H1 (cell line): ENCODE measurements at regions not wholly inside any gene's neighbourhood (a gene's known extent, or its start where the extent isn't known, plus 50 kb on each side); places are given as distances from the start of the nearest gene placed in this dataset.

Source experiments
- BACH1 ChIP-seq: IDR thresholded peaks from 2 replicates; pipeline ENCODE4 v1.6.1; 2012; ENCODE audit warnings: low read length, improper control_type of control experiment
- CTCF ChIP-seq, 3 experiments: IDR thresholded peaks; 1 replicate in 2 of 3; 2 replicates in 1 of 3; pipeline versions ENCODE4 v1.5.1 to v1.6.1; 2011; ENCODE audit warnings: low read length in 3 of 3, mild to moderate bottlenecking in 3 of 3, inconsistent platforms in 2 of 3, low read depth in 1 of 3, moderate library complexity in 1 of 3; ENCODE audit not compliant: insufficient read depth in 1 of 3; ENCODE audit errors: control extremely low read depth in 1 of 3
- POLR2A ChIP-seq, 2 experiments: IDR thresholded peaks; 1 replicate in 1 of 2; 2 replicates in 1 of 2; pipeline ENCODE4 v1.6.1; 2011; ENCODE audit warnings: low read depth in 2 of 2, low read length in 2 of 2, mild to moderate bottlenecking in 2 of 2; ENCODE audit errors: control extremely low read depth in 1 of 2
- POLR2AphosphoS5 ChIP-seq: IDR thresholded peaks from 2 replicates; pipeline ENCODE4 v1.6.1; 2011; ENCODE audit warnings: low read depth, low read length
- SIN3A ChIP-seq, 2 experiments: IDR thresholded peaks in 1 of 2; conservative IDR thresholded peaks in 1 of 2; 2 replicates each; pipeline ENCODE4 v1.6.1; 2011 to 2012; ENCODE audit warnings: low read length in 2 of 2, improper control_type of control experiment in 1 of 2, low read depth in 1 of 2, mild to moderate bottlenecking in 1 of 2
- SP1 ChIP-seq: IDR thresholded peaks from 2 replicates; pipeline ENCODE4 v1.6.1; 2011; ENCODE audit warnings: low read depth, low read length
- SRF ChIP-seq: IDR thresholded peaks from 2 replicates; pipeline ENCODE4 v1.6.1; 2011; ENCODE audit warnings: mild to moderate bottlenecking, low read depth, low read length, moderate library complexity
- TAF1 ChIP-seq: IDR thresholded peaks from 2 replicates; pipeline ENCODE4 v1.6.1; 2011; ENCODE audit warnings: mild to moderate bottlenecking, low read depth, low read length
- YY1 ChIP-seq: IDR thresholded peaks from 2 replicates; pipeline ENCODE4 v1.6.1; 2011; ENCODE audit warnings: low read depth, mild to moderate bottlenecking, low read length
- TF ChIP-seq, protein P1 (sequence below): IDR thresholded peaks from 2 replicates; pipeline ENCODE4 v1.6.1; 2011; ENCODE audit warnings: low read depth, mild to moderate bottlenecking, low read length; ENCODE audit not compliant: insufficient read depth

GRCh38 chr5:91668261-91668660 is 285.1 kb upstream of the ARRDC3 start:
- TF ChIP-seq CTCF (IDR thresholded peaks at IDR 0.05; ENCODE audit: control extremely low read depth in 1 of 3, insufficient read depth in 1 of 3, low read depth in 1 of 3, low read length in 3 of 3) (no peak), SRF (no peak), SIN3A (conservative IDR thresholded peaks at IDR 0.05 in 1 of 2, IDR thresholded peaks at IDR 0.05 in 1 of 2; ENCODE audit: low read depth in 1 of 2, low read length in 2 of 2) (no peak), POLR2AphosphoS5 (no peak), POLR2A (IDR thresholded peaks at IDR 0.05; ENCODE audit: control extremely low read depth in 1 of 2, low read depth in 2 of 2, low read length in 2 of 2) (no peak), YY1 (no peak), SP1 (no peak), BACH1 (no peak), TAF1 (no peak)
- TF ChIP-seq, protein P1, sequence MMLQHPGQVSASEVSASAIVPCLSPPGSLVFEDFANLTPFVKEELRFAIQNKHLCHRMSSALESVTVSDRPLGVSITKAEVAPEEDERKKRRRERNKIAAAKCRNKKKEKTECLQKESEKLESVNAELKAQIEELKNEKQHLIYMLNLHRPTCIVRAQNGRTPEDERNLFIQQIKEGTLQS, result no peak
